ENCODE measurements at regions not wholly inside any gene's neighbourhood (a gene's known extent, or its start where the extent isn't known, plus 50 kb on each side); places are given as distances from the start of the nearest gene placed in this dataset.

- TF ChIP-seq ZNF462 (CRISPR knock-in tag; IDR thresholded peaks at IDR 0.05) (no peak), ZNF331 (CRISPR knock-in tag; IDR thresholded peaks at IDR 0.05; ENCODE audit: low read depth) (no peak), ETS1 (IDR thresholded peaks at IDR 0.05) (no peak), REST (IDR thresholded peaks at IDR 0.05; ENCODE audit: unreplicated experiment) (no peak)
These were observed 166.0 kb upstream of the FRMD6 start (continued) for GRCh38 chr14:51485733-51486132.

- H3K36me3 ChIP-seq (ENCODE audit: insufficient read depth): no peaks in the 10 kb centered on the region
- Mint-ChIP-seq H3K36me3 (ENCODE audit: low read depth) (no peaks in the 10 kb centered on the region), H3K27ac (no peak overlapping the region), H3K4me3 (no peak overlapping the region), H3K27me3 (ENCODE audit: insufficient read depth, low read depth, poor library complexity) (no peaks in the 10 kb centered on the region), H3K4me1 (peaks cover 6% of the 10 kb centered on the region; the same call in 1 of the 3 replicates), H3K9me3 (no peaks in the 10 kb centered on the region)
- H3F3A ChIP-seq (replicated peaks; ENCODE audit: low read depth): no peaks in the 10 kb centered on the region
- peaks cover 24% of the 10 kb centered on the region for H3K9me2 ChIP-seq (ENCODE audit: insufficient read depth)
- no peaks in the 10 kb centered on the region for H3K79me2 ChIP-seq (replicated peaks; ENCODE audit: insufficient read depth)
- peaks cover 7% of the 10 kb centered on the region; the same call in 1 of the 2 replicates for H3K4me1 ChIP-seq (ENCODE audit: insufficient read depth)
- H3K4me2 ChIP-seq: no peak overlapping the region
- ATAC-seq (no peak), DNase-seq (ENCODE audit: low spot score) (no peak)
- H3K27ac ChIP-seq (ENCODE audit: low read depth): no peak overlapping the region
- no peak overlapping the region for H3K4me3 ChIP-seq
- 0 out of 2 replicates have a peak overlapping the region, but pooled peaks have one; percentile 7 for H2AFZ ChIP-seq
- H3K27me3 ChIP-seq (ENCODE audit: insufficient read depth): no peaks in the 10 kb centered on the region
- no peaks in the 10 kb centered on the region for H4K20me1 ChIP-seq (replicated peaks; ENCODE audit: insufficient read depth)
- TF ChIP-seq EZH2 (IDR thresholded peaks at IDR 0.05; ENCODE audit: low read depth, unreplicated experiment) (no peak), ZNF114 (CRISPR knock-in tag; IDR thresholded peaks at IDR 0.05) (no peak), POLR2AphosphoS5 (IDR thresholded peaks at IDR 0.05; ENCODE audit: low read depth) (no peak)
These were observed 163.9 kb upstream of the FRMD6 start for GRCh38 chr14:51487848-51488247.
